Hepatocyte (in vitro differentiated cells): ENCODE measurements at regions not wholly inside any gene's neighbourhood (a gene's known extent, or its start where the extent isn't known, plus 50 kb on each side); places are given as distances from the start of the nearest gene placed in this dataset.

Experiments used
- DNase-seq: peaks from one replicate; pipeline ENCODE4 v3.0.0-alpha.2; 2016; ENCODE audit warnings: low spot score
- H2AFZ ChIP-seq: fragments of 200-600 bp; sonication (generic); 2 replicates; pipeline ENCODE4 v1.6.0; 2016; ENCODE audit warnings: antibody characterized with exemption, mild to moderate bottlenecking
- H3K27ac ChIP-seq: fragments of 200-600 bp; sonication (generic); 2 replicates; pipeline ENCODE4 v1.5.1; 2016; ENCODE audit warnings: mild to moderate bottlenecking
- H3K27me3 ChIP-seq: fragments of 200-600 bp; sonication (generic); 2 replicates; pipeline ENCODE4 v1.6.1; 2016
- H3K36me3 ChIP-seq: fragments of 200-600 bp; sonication (generic); replicated peaks from 2 replicates; pipeline ENCODE4 v1.5.1; 2016; ENCODE audit warnings: low read depth; ENCODE audit not compliant: insufficient read depth
- H3K4me1 ChIP-seq: fragments of 200-600 bp; sonication (generic); 2 replicates; pipeline ENCODE4 v1.5.1; 2016; ENCODE audit warnings: mild to moderate bottlenecking, moderate library complexity; ENCODE audit not compliant: insufficient read depth
- H3K4me2 ChIP-seq: fragments of 200-600 bp; sonication (generic); 2 replicates; pipeline ENCODE4 v1.6.0; 2016
- H3K4me3 ChIP-seq: fragments of 200-600 bp; sonication (generic); 2 replicates; pipeline ENCODE4 v1.5.1; 2016; ENCODE audit warnings: mild to moderate bottlenecking
- H3K79me2 ChIP-seq: fragments of 200-600 bp; sonication (generic); 2 replicates; pipeline ENCODE4 v1.6.0; 2017; ENCODE audit warnings: mild to moderate bottlenecking
- H3K9me2 ChIP-seq: fragments of 200-600 bp; sonication (generic); replicated peaks from 2 replicates; pipeline ENCODE4 v1.6.0; 2017; ENCODE audit warnings: mild to moderate bottlenecking; ENCODE audit not compliant: insufficient read depth
- H3K9me3 ChIP-seq: fragments of 200-600 bp; sonication (generic); 2 replicates; pipeline ENCODE4 v1.5.1; 2016; ENCODE audit warnings: low read depth, mild to moderate bottlenecking
- H4K20me1 ChIP-seq: fragments of 200-600 bp; sonication (generic); 2 replicates; pipeline ENCODE4 v1.6.0; 2016; ENCODE audit warnings: mild to moderate bottlenecking; ENCODE audit not compliant: insufficient read depth, poor library complexity, severe bottlenecking
- CTCF ChIP-seq: fragments of 200-600 bp; sonication (generic); IDR thresholded peaks from 2 replicates; pipeline ENCODE4 v1.5.1; 2016; ENCODE audit warnings: antibody characterized with exemption, mild to moderate bottlenecking; ENCODE audit not compliant: poor library complexity
- EZH2 ChIP-seq: fragments of 200-600 bp; sonication (generic); IDR thresholded peaks from 2 replicates; pipeline ENCODE4 v1.6.1; 2016; ENCODE audit warnings: antibody characterized with exemption, mild to moderate bottlenecking, borderline replicate concordance
- EZH2phosphoT487 ChIP-seq: fragments of 200-600 bp; sonication (generic); IDR thresholded peaks from one replicate; pipeline ENCODE4 v1.6.1; 2018; ENCODE audit warnings: antibody characterized with exemption, mild to moderate bottlenecking, low read depth, moderate library complexity; ENCODE audit not compliant: unreplicated experiment, severe bottlenecking
- WGBS: methylation state at CpG from one replicate; pipeline ENCODE4 v1.1.6; 2016; ENCODE audit warnings: low lambda C conversion rate; ENCODE audit errors: missing lambda C conversion rate; 5-methylcytosine and 5-hydroxymethylcytosine counted together

- WGBS, result 84% methylated on average over 9 of the region's 9 CpGs
- no peaks in the 10 kb centered on the region for H3K79me2 ChIP-seq
- H4K20me1 ChIP-seq, result no peaks in the 10 kb centered on the region
Observed at GRCh38 chr15:37720267-37720666, 214.2 kb upstream of the TMCO5A start.

GRCh38 chr15:37731146-37731746, 203.2 kb upstream of the TMCO5A start:
- H3K9me2 ChIP-seq, result no peaks in the 10 kb centered on the region
- H3K4me2 ChIP-seq, result no peak overlapping the region
- H3K36me3 ChIP-seq, result no peaks in the 10 kb centered on the region
- no peak for TF ChIP-seq EZH2phosphoT487
- TF ChIP-seq EZH2, result no peak
- TF ChIP-seq CTCF, result no peak
- no peaks in the 10 kb centered on the region for H3K9me3 ChIP-seq
- H3K27ac ChIP-seq, result no peak overlapping the region
- WGBS, result 82% methylated on average over 5 of the region's 5 CpGs
- H3K79me2 ChIP-seq, result no peaks in the 10 kb centered on the region
- H3K27me3 ChIP-seq, result peaks cover 6% of the 10 kb centered on the region
- no peaks in the 10 kb centered on the region for H4K20me1 ChIP-seq
- no peak overlapping the region for H3K4me3 ChIP-seq
- no peak overlapping the region for H2AFZ ChIP-seq
- H3K4me1 ChIP-seq, result no peaks in the 10 kb centered on the region
- no peak for DNase-seq

More at GRCh38 chr15:37720267-37720666, 214.2 kb upstream of the TMCO5A start:
- Histone ChIP-seq H3K4me3 (no peak overlapping the region), H3K27ac (no peak overlapping the region), H3K4me1 (no peaks in the 10 kb centered on the region), H2AFZ (no peak overlapping the region), H3K9me2 (no peaks in the 10 kb centered on the region), H3K4me2 (no peak overlapping the region), H3K27me3 (no peaks in the 10 kb centered on the region), H3K9me3 (no peaks in the 10 kb centered on the region), H3K36me3 (no peaks in the 10 kb centered on the region)
- no peak for TF ChIP-seq EZH2
- TF ChIP-seq EZH2phosphoT487, result no peak
- no peak for DNase-seq

GRCh38 chr15:37733628-37734027, 200.8 kb upstream of the TMCO5A start:
- Histone ChIP-seq H3K4me3 (no peak overlapping the region), H4K20me1 (no peaks in the 10 kb centered on the region), H3K4me1 (no peaks in the 10 kb centered on the region), H3K9me3 (no peaks in the 10 kb centered on the region), H3K9me2 (no peaks in the 10 kb centered on the region), H2AFZ (no peak overlapping the region), H3K36me3 (no peaks in the 10 kb centered on the region), H3K27ac (no peak overlapping the region), H3K4me2 (no peak overlapping the region), H3K27me3 (peaks cover 16% of the 10 kb centered on the region), H3K79me2 (no peaks in the 10 kb centered on the region)
- no peak for TF ChIP-seq EZH2phosphoT487
- TF ChIP-seq EZH2, result no peak
- no peak for TF ChIP-seq CTCF
- no peak for DNase-seq
- 91% methylated on average over 5 of the region's 5 CpGs for WGBS

- no peaks in the 10 kb centered on the region for H4K20me1 ChIP-seq
- no peak overlapping the region for H3K4me3 ChIP-seq
- no peaks in the 10 kb centered on the region for H3K36me3 ChIP-seq
- 72% methylated on average over 4 of the region's 4 CpGs for WGBS
- no peak overlapping the region for H3K4me2 ChIP-seq
- no peak for DNase-seq
- peaks cover 22% of the 10 kb centered on the region for H3K27me3 ChIP-seq
- H3K9me3 ChIP-seq, result no peaks in the 10 kb centered on the region
- TF ChIP-seq EZH2phosphoT487, result no peak
- TF ChIP-seq EZH2, result no peak
- no peak for TF ChIP-seq CTCF
- H3K27ac ChIP-seq, result no peak overlapping the region
- H3K4me1 ChIP-seq, result no peaks in the 10 kb centered on the region
- H3K9me2 ChIP-seq, result no peaks in the 10 kb centered on the region
- H3K79me2 ChIP-seq, result no peaks in the 10 kb centered on the region
- H2AFZ ChIP-seq, result no peak overlapping the region
Observed at GRCh38 chr15:37740623-37741141, 193.8 kb upstream of the TMCO5A start.
